Activated CD4-positive, alpha-beta T cell treated with anti-CD3 and anti-CD28 coated beads for 36 hours (primary cell): ENCODE measurements at regions not wholly inside any gene's neighbourhood (a gene's known extent, or its start where the extent isn't known, plus 50 kb on each side); places are given as distances from the start of the nearest gene placed in this dataset.

Source experiments
- ATAC-seq: fragments of 200-7000 bp; cut with Tn5 transposase; one replicate; pipeline ENCODE4 v1.10.0; 2021; ENCODE audit warnings: mild to moderate bottlenecking, moderate library complexity
- CTCF ChIA-PET: fragments of 350-600 bp; sonication (Branson Sonifier 250); formaldehyde crosslinking; loops from one replicate; lab custom pipeline; 2021; ENCODE audit warnings: antibody characterized with exemption; lab: Charles Lee
- POLR2A ChIA-PET: fragments of 350-600 bp; sonication (Branson Sonifier 250); formaldehyde crosslinking; loops from one replicate; lab custom pipeline; 2021; ENCODE audit warnings: antibody characterized with exemption, inconsistent platforms; lab: Charles Lee
- DNase-seq: peaks from one replicate; pipeline ENCODE4 v3.0.0-alpha.2; 2020
- H3K27ac Mint-ChIP-seq: one replicate; pipeline ENCODE4 v1.8.0; 2021; ENCODE audit warnings: mixed read lengths
- H3K27me3 Mint-ChIP-seq: one replicate; pipeline ENCODE4 v1.8.0; 2021; ENCODE audit warnings: mixed read lengths
- H3K36me3 Mint-ChIP-seq: one replicate; pipeline ENCODE4 v1.8.0; 2021; ENCODE audit warnings: low read depth, mixed read lengths
- H3K4me1 Mint-ChIP-seq: one replicate; pipeline ENCODE4 v1.8.0; 2021; ENCODE audit warnings: mixed read lengths
- H3K4me3 Mint-ChIP-seq: one replicate; pipeline ENCODE4 v1.8.0; 2021; ENCODE audit warnings: mild to moderate bottlenecking, moderate library complexity, mixed read lengths
- H3K9me3 Mint-ChIP-seq: one replicate; pipeline ENCODE4 v1.8.0; 2021; ENCODE audit warnings: low read depth, mixed read lengths
- intact Hi-C, 2 experiments: fragments of 100-400 bp; cut with DNase I in 1 of 2; cut with micrococcal nuclease in 1 of 2; formaldehyde crosslinking; loops; one replicate each; pipeline versions ENCODE4 v1.14.2 to v1.15.1; 2022 to 2024; cut with DNase I, micrococcal nuclease

DNA sequence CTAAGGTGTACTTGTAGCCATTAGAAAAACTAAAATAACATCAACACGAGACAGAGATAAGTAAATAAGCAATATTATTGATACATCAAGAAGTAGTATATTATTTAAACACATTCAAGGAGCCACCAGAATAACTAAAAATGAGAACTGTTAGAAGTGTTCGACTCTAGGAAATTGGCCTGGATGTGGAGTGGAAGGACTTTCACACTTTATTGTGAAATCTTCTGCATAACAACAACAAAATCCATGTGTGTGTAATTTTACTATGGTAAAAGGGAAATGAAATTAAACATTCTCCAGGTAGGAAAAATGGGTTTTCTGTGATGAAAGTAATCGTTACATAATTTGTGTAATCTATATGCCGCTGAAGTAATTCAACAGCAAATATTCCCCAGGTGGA, 96.3 kb upstream of the RNF152 start:
- Mint-ChIP-seq H3K27ac (no peak overlapping the region), H3K9me3 (no peaks in the 10 kb centered on the region), H3K36me3 (no peaks in the 10 kb centered on the region), H3K4me1 (peaks cover 6% of the 10 kb centered on the region), H3K4me3 (no peak overlapping the region), H3K27me3 (no peaks in the 10 kb centered on the region)
- ChIA-PET CTCF (no interaction called here), POLR2A (no interaction called here)
- ATAC-seq (no peak), DNase-seq (no peak)
- intact Hi-C loops = no loop called here

GRCh38 chr18:61988100-61988499, 95.3 kb upstream of the RNF152 start:
- H3K4me1 Mint-ChIP-seq = peaks cover 6% of the 10 kb centered on the region
- intact Hi-C loops = no loop called here
- ATAC-seq (no peak), DNase-seq (no peak)
- H3K27ac Mint-ChIP-seq = no peak overlapping the region
- ChIA-PET POLR2A (no interaction called here), CTCF (no interaction called here)
- H3K27me3 Mint-ChIP-seq = peaks cover 2% of the 10 kb centered on the region
- H3K36me3 Mint-ChIP-seq = no peaks in the 10 kb centered on the region
- H3K4me3 Mint-ChIP-seq = no peak overlapping the region
- H3K9me3 Mint-ChIP-seq = no peaks in the 10 kb centered on the region

- Mint-ChIP-seq H3K4me3 (no peak overlapping the region), H3K36me3 (no peaks in the 10 kb centered on the region), H3K4me1 (peaks cover 2% of the 10 kb centered on the region), H3K27ac (no peak overlapping the region), H3K27me3 (peaks cover 2% of the 10 kb centered on the region), H3K9me3 (no peaks in the 10 kb centered on the region)
- no peak for ATAC-seq
- ChIA-PET CTCF (interaction anchor here (0.7 kb wide), 1 partner anchor 404 kb away, joined by 3 read pairs; no protein-coding TSS in a partner anchor), POLR2A (no interaction called here)
- intact Hi-C loops = no loop called here
- DNase-seq = no peak
These were observed 92.9 kb upstream of the RNF152 start for GRCh38 chr18:61985681-61986080.

- ATAC-seq (no peak), DNase-seq (no peak)
- CTCF ChIA-PET = interaction anchor here (0.6 to 1.1 kb wide), 2 partner anchors 18 to 22 kb away, joined by 3 to 4 read pairs; no protein-coding TSS in a partner anchor
- H3K36me3 Mint-ChIP-seq = no peaks in the 10 kb centered on the region
- no peaks in the 10 kb centered on the region for H3K9me3 Mint-ChIP-seq
- peaks cover 2% of the 10 kb centered on the region for H3K27me3 Mint-ChIP-seq
- no peak overlapping the region for H3K27ac Mint-ChIP-seq
- POLR2A ChIA-PET = no interaction called here
- H3K4me3 Mint-ChIP-seq = no peak overlapping the region
- peaks cover 8% of the 10 kb centered on the region for H3K4me1 Mint-ChIP-seq
- intact Hi-C loops = no loop called here
These were observed 91.5 kb upstream of the RNF152 start for GRCh38 chr18:61984349-61984748.

- Mint-ChIP-seq H3K4me3 (no peak overlapping the region), H3K4me1 (peaks cover 10% of the 10 kb centered on the region), H3K36me3 (no peaks in the 10 kb centered on the region), H3K9me3 (no peaks in the 10 kb centered on the region), H3K27me3 (peaks cover 2% of the 10 kb centered on the region), H3K27ac (no peak overlapping the region)
- POLR2A ChIA-PET = no interaction called here
- CTCF ChIA-PET = no interaction called here
- no peak for DNase-seq
- ATAC-seq = no peak
- intact Hi-C loops = no loop called here
These were observed 89.7 kb upstream of the RNF152 start for GRCh38 chr18:61982475-61982874.

GRCh38 chr18:61980355-61980754, 87.5 kb upstream of the RNF152 start:
- Mint-ChIP-seq H3K4me1 (peaks cover 21% of the 10 kb centered on the region), H3K36me3 (no peaks in the 10 kb centered on the region), H3K27ac (no peak overlapping the region), H3K27me3 (peaks cover 2% of the 10 kb centered on the region), H3K9me3 (no peaks in the 10 kb centered on the region), H3K4me3 (no peak overlapping the region)
- ATAC-seq (peak; percentile 14), DNase-seq (no peak)
- ChIA-PET CTCF (no interaction called here), POLR2A (no interaction called here)
- intact Hi-C loops = no loop called here

- ATAC-seq = peak; percentile 78
- Mint-ChIP-seq H3K27ac (peak overlapping the region; percentile 55), H3K4me1 (peaks cover 28% of the 10 kb centered on the region), H3K27me3 (no peaks in the 10 kb centered on the region), H3K4me3 (no peak overlapping the region), H3K9me3 (no peaks in the 10 kb centered on the region), H3K36me3 (no peaks in the 10 kb centered on the region)
- ChIA-PET CTCF (no interaction called here), POLR2A (no interaction called here)
- intact Hi-C loops = loop anchor here (1.0 to 2.0 kb wide), 3 partner anchors 23 to 83 kb away; partner anchors contain the start of gene RNF152 (in 1 of the 2)
- DNase-seq = peak; percentile 27
These were observed 82.9 kb upstream of the RNF152 start for GRCh38 chr18:61975526-61976326.

DNA sequence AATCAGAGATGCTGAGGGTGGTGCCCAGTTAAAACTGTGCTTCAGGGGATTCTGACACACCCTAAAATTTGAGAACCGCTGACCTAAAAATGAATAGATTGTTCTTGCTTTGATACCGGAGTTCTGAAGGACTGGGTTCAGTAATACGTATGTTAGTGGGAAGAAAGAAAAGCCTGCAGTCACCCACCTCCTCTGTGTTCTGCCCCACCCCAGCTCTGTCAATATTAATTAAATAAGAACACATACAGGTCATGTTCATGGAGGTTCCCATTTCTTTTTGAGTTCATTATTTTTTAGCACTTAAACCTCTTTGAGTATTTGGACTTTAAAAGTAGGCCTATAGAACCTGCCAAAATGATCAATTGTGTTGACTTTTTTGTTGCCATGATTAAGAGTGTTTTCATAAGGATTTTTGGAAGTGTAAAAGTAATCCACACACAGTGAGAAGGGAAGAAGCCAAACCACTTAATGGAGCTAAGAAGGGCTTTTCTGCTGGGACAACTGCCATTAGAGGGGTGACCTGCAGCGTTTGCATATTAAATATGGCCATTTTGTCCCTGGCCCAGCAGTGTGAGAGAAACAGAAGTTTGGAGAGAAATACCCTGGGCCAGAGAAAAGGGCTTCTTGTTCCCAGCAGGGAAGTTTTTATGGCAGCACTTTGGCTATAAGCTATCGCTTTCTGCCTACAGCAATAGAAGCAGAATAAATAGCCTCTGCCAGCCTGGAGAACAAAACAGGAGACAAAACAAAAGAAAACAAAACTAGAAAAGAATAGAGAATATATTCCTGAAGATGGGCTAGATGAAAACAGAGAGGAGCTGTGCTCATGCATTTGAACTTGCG, 80.7 kb upstream of the RNF152 start:
- ChIA-PET POLR2A (no interaction called here), CTCF (interaction anchor here (0.6 to 0.7 kb wide), 3 partner anchors 20 to 303 kb away, joined by 3 read pairs; no protein-coding TSS in a partner anchor)
- peaks cover 22% of the 10 kb centered on the region for H3K4me1 Mint-ChIP-seq

DNA sequence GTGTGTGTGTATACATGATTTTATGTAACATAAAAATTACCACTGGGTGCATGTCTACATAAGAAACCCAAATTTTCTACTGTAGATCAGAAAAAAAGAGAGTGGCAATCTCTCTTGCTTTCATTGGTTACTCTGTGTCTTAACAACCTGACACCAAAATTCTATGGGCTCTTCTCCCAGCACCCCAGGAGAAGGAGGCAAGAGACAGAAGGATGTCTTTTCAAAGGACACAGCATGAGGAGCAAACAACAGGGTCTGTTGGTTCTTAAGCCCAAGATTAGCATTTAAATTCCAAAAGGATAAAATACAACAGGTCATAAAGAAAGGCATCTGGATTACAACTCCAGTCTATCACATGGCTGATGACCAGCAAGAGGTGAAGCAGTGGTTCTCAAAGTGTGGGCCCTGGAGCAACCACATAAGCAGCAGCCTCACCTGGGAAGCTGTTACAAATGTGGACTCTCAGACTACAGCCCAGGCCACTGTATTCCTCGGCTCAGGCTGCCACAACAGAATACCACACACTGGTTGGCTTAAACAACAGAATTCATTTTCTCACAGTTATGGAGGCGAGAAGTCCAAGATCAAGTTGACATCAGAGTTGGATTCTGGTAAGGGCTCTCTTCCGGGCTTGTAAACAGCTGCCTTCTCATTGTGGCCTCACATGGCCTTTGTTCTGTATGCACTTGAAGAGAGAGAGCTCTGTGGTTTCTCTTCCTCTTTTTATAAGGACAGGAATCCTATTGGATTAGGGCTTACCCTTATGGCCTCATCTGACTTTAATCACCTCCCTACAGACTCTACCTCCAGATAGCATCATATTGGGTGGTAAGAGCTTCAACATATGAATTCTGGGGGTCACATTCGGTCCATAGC, 79.8 kb upstream of the RNF152 start:
- intact Hi-C loops = no loop called here
- peak; percentile 19 for ATAC-seq
- no peaks in the 10 kb centered on the region for H3K9me3 Mint-ChIP-seq
- no peak for DNase-seq
- H3K27me3 Mint-ChIP-seq = no peaks in the 10 kb centered on the region
- POLR2A ChIA-PET = no interaction called here
- H3K36me3 Mint-ChIP-seq = no peaks in the 10 kb centered on the region
- peaks cover 19% of the 10 kb centered on the region for H3K4me1 Mint-ChIP-seq
- no peak overlapping the region for H3K4me3 Mint-ChIP-seq
- CTCF ChIA-PET = interaction anchor here (0.6 kb wide), 1 partner anchor 302 kb away, joined by 3 read pairs; no protein-coding TSS in a partner anchor
- no peak overlapping the region for H3K27ac Mint-ChIP-seq

More for the DNA sequence above, 80.7 kb upstream of the RNF152 start:
- no peaks in the 10 kb centered on the region for H3K36me3 Mint-ChIP-seq
- ATAC-seq (no peak), DNase-seq (no peak)
- intact Hi-C loops = no loop called here
- H3K4me3 Mint-ChIP-seq = no peak overlapping the region
- H3K27ac Mint-ChIP-seq = no peak overlapping the region
- no peaks in the 10 kb centered on the region for H3K27me3 Mint-ChIP-seq
- no peaks in the 10 kb centered on the region for H3K9me3 Mint-ChIP-seq

GRCh38 chr18:61967252-61967891, 74.6 kb upstream of the RNF152 start:
- no peak overlapping the region for H3K27ac Mint-ChIP-seq
- no peaks in the 10 kb centered on the region for H3K36me3 Mint-ChIP-seq
- peaks cover 6% of the 10 kb centered on the region for H3K4me1 Mint-ChIP-seq
- H3K27me3 Mint-ChIP-seq = no peaks in the 10 kb centered on the region
- POLR2A ChIA-PET = no interaction called here
- DNase-seq (no peak), ATAC-seq (no peak)
- no peak overlapping the region for H3K4me3 Mint-ChIP-seq
- intact Hi-C loops = no loop called here
- CTCF ChIA-PET = interaction anchor here (0.6 kb wide), 1 partner anchor 59 kb away, joined by 3 read pairs; no protein-coding TSS in a partner anchor
- no peaks in the 10 kb centered on the region for H3K9me3 Mint-ChIP-seq
